GM18867 (cell line): ENCODE measurements at regions not wholly inside any gene's neighbourhood (a gene's known extent, or its start where the extent isn't known, plus 50 kb on each side); places are given as distances from the start of the nearest gene placed in this dataset.
"Not testable (repeated sequence)": the region's sequence is repeated elsewhere in the genome, so short reads cannot be mapped to it uniquely, and the experiment has no call there.

ENCODE experiments used
- ATAC-seq: cut with Tn5 transposase; IDR thresholded peaks from one replicate; pipeline ENCODE4 v1.9.1; 2021; ENCODE audit warnings: mild to moderate bottlenecking, moderate library complexity; ENCODE audit not compliant: unreplicated experiment

GRCh38 chr3:191518861-191519260, 57.9 kb downstream of the PYDC2 start:
- no peak for ATAC-seq

GRCh38 chr3:191521055-191521454, 60.1 kb downstream of the PYDC2 start:
- ATAC-seq = no peak

DNA sequence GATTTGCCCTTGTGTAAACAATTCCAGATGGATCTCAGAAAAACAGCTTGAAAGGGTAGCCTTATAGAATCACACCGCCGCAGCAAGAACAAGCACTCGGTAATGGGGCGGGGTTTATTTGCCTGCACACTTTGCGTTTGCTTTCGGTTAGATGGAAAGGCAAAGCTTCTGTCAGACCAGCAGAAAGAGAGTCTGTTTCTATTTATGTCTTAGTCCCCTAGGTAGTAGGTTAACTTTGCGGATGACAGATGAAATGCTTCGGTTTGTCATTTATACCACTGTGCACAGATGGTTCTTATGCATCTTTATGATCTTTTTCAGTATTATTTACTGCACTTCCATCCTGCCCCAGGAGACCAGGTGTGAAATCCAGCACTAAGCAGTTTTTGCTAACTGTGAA, 62.2 kb downstream of the PYDC2 start:
- no peak for ATAC-seq

DNA sequence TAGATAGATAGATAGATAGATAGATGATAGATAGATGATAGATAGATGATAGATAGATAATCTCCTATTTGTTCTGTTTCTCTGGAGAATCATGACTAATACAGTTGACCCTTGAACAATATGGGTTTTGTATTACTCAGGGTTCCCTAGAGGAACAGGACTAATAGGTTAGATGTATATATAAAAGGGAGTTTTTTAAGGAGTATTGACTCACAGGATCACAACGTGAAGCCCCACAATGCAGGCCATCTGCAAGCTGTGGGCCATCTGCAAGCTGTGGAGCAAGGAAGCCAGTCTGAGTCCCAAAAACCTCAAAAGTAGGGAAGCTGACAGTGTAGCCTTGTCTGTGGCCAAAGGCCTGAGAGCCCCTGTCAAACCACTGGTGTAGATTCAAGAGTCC, 67.6 kb downstream of the PYDC2 start:
- no peak for ATAC-seq

DNA sequence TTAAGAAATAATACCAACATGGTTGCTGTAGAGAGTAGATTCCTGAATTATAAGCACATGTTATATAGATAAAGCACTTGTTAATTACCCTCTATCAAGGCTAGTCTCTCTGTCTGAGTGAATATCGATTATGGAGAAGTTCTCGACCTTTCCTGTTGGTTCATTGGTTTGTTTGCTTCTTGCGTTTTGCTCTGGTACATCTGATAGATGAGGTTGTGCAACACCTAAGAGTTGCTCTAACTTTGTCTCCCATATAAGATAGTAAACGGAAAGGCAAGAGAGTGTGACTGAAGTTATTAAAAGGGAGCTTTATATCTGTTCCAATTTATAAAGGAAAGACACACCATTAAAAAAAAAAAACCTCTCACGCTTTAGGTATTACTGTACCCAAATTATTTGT, 69.0 kb downstream of the PYDC2 start:
- no peak for ATAC-seq

DNA sequence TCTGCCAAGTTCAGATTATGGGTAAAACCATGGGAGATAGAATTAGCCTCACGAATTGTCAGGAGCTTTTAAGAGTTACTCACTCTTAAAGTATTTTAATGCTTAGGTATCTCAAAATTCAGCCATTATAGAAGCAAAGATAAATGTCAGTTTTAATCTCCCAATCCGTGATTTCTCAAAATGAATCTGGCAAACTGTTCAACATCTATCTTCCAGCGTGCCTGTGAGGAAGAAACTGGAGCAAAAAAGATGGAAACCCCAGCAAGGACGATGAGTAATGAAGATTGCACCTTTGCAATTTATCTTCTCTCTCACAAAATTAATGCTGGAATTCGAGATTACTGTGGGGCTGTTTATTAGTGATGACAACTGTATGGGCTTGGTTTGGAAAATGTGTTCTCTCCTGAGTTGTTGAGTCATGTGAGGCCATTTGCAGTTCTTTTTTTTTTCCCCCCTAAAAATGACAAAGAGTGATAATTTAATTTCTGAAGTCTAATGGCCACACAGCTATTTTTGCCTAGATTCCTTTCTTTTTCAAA, 70.5 kb downstream of the PYDC2 start:
- no peak for ATAC-seq

DNA sequence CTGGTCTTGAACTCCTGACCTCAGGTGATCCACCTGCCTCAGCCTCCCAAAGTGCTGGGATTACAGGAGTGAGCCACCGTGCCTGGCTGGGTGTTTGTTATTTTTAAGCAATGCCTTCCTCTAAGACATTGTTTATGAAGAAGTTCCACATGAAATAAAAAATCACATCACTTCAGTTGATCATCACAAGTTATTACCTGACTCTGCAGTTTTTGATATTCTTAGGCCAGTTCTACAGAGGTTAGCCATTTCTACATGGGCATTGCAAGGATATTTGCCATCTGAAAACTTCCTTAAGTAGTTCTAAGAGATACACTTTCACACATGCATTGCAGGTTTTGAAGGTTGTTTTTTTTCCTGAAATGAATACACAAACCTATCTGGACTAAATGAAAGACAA, 82.1 kb downstream of the PYDC2 start:
- ATAC-seq = no peak

DNA sequence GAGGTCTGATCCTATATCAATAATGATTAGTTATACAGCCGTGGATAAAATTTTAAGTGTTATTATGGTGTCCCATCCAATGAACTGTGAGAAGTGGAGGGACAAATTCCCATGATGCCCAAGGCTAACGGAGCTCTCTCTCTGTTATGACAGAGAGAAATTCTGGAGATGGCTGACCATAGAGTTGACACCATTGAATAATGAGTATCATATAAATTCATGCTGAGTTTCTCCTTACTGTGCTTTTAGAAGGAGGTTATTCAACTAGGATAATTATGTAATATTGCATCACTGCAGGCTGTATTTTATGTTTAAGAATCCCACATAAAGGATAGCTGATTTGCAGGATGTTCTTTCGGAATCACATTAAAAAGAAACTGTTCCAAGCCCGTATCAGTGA, 82.9 kb downstream of the PYDC2 start:
- no peak for ATAC-seq

GRCh38 chr3:191549357-191549756, 88.4 kb downstream of the PYDC2 start:
- no peak for ATAC-seq

- no peak for ATAC-seq
Observed at GRCh38 chr3:191555037-191555436, 94.1 kb downstream of the PYDC2 start.

GRCh38 chr3:191557322-191557721, 96.4 kb downstream of the PYDC2 start:
- ATAC-seq = no peak

GRCh38 chr3:191563722-191564121, 102.8 kb downstream of the PYDC2 start:
- no peak for ATAC-seq

DNA sequence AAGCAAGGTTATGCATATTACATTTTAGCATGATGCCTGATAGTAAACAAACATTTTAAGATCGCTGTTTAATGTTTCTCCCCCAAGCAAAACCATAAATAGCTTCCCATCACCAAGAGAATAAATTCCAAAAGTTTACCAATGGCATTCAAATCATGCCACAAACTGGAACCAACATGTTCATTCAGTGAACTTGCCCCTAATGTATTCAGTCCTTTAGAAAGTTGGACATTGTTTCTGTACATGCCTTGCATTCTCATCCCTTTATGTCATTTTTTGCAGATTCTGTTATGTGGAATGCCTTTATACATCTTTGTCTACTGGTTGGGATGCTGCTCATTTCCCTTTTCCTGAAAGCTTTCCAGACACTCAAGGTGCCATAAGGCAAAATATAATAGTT, 105.5 kb downstream of the PYDC2 start:
- ATAC-seq = no peak

- no peak for ATAC-seq
Observed at GRCh38 chr3:191568206-191568605, 107.2 kb downstream of the PYDC2 start.

DNA sequence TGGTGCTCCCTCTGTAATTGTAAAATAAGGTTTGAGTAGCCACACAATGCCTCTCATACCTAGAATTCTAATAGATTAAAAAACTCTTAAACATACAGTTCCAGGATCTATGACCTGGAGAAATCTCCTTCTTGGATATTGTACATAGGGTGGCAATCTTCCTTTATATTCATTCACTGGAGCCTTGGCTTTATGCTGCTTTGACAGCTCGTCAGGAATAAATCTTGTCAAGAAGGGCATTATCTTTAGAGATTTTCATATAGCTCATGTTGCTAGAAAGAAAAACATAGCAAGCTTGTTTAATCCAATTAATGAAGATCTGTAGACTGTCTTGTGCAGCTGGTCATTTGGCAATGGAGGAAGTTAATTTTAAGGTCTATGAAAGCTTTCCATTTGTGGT, 131.1 kb downstream of the PYDC2 start:
- no peak for ATAC-seq

DNA sequence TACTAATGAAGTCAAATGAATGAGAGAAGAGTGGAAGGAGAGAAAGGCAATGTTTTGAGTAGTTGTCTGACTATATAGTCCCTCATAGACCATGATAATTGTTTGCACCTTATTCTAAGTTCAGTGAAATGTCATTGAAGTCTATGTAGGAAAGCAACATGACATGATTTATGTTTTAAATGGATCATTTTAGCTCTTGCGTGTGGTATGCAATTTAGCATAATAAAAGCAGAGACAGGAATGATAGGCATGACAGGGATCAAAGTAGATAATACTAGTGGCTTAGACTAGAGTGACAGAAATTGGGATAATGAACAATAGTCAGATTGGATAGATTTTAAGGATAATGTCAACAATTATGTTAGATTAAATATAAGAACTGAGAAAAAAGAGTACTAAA, 132.5 kb downstream of the PYDC2 start:
- no peak for ATAC-seq

- not testable (repeated sequence) for ATAC-seq
Observed at GRCh38 chr3:191615511-191615910, 154.5 kb downstream of the PYDC2 start.

GRCh38 chr3:191624299-191624698, 163.3 kb downstream of the PYDC2 start:
- no peak for ATAC-seq

- no peak for ATAC-seq
Observed at GRCh38 chr3:191627064-191627463, 166.1 kb downstream of the PYDC2 start.

GRCh38 chr3:191628571-191628970, 167.6 kb downstream of the PYDC2 start:
- no peak for ATAC-seq

GRCh38 chr3:191631496-191631895, 170.5 kb downstream of the PYDC2 start:
- no peak for ATAC-seq

GRCh38 chr3:191634902-191635301, 173.9 kb downstream of the PYDC2 start:
- no peak for ATAC-seq

- ATAC-seq = no peak
Observed at GRCh38 chr3:191637611-191638010, 176.6 kb downstream of the PYDC2 start.

GRCh38 chr3:191641789-191642188, 180.8 kb downstream of the PYDC2 start:
- no peak for ATAC-seq
